GM13976 (cell line): ENCODE measurements at regions not wholly inside any gene's neighbourhood (a gene's known extent, or its start where the extent isn't known, plus 50 kb on each side); places are given as distances from the start of the nearest gene placed in this dataset.

ENCODE experiments used
- DNase-seq: peaks from one replicate; pipeline ENCODE4 v3.0.0; 2012; ENCODE audit warnings: low spot score
- CTCF ChIP-seq: IDR thresholded peaks from 2 replicates; pipeline ENCODE4 v1.5.1; 2012; ENCODE audit warnings: borderline replicate concordance, mild to moderate bottlenecking; ENCODE audit not compliant: insufficient read depth; ENCODE audit errors: extremely low read depth, missing control alignments, control extremely low read depth
- in situ Hi-C: fragments of 300-500 bp; cut with MboI; formaldehyde crosslinking; loops from one replicate; pipeline ENCODE4 v1.12.0; 2022; ENCODE audit warnings: low sequenced_read_pairs, mixed read lengths, inconsistent platforms; ENCODE audit not compliant: unreplicated experiment

- in situ Hi-C loops, result no loop called here
- DNase-seq, result no peak
- TF ChIP-seq CTCF, result no peak
Observed at GRCh38 chr20:12453711-12454110, 536.0 kb downstream of the BTBD3 start.

GRCh38 chr20:12455148-12455547 lies 537.5 kb downstream of the BTBD3 start:
- no peak for TF ChIP-seq CTCF
- no peak for DNase-seq
- in situ Hi-C loops, result no loop called here

GRCh38 chr20:12458241-12458640 lies 540.5 kb downstream of the BTBD3 start:
- in situ Hi-C loops, result no loop called here
- no peak for DNase-seq
- TF ChIP-seq CTCF, result no peak

- no peak for DNase-seq
- TF ChIP-seq CTCF, result no peak
- in situ Hi-C loops, result no loop called here
Observed at GRCh38 chr20:12464036-12464435, 544.7 kb upstream of the SPTLC3 start.

GRCh38 chr20:12466915-12467314 lies 541.9 kb upstream of the SPTLC3 start:
- in situ Hi-C loops, result no loop called here
- DNase-seq, result no peak

GRCh38 chr20:12467758-12468157 lies 541.0 kb upstream of the SPTLC3 start:
- in situ Hi-C loops, result no loop called here
- DNase-seq, result no peak
- TF ChIP-seq CTCF, result no peak

More at GRCh38 chr20:12466915-12467314, 541.9 kb upstream of the SPTLC3 start:
- TF ChIP-seq CTCF, result no peak

- no peak for DNase-seq
- no peak for TF ChIP-seq CTCF
- in situ Hi-C loops, result no loop called here
Observed at GRCh38 chr20:12482661-12483060, 526.1 kb upstream of the SPTLC3 start.
